HG02678 (cell line): ENCODE measurements at regions not wholly inside any gene's neighbourhood (a gene's known extent, or its start where the extent isn't known, plus 50 kb on each side); places are given as distances from the start of the nearest gene placed in this dataset.
"Not testable (repeated sequence)": the region's sequence is repeated elsewhere in the genome, so short reads cannot be mapped to it uniquely, and the experiment has no call there.

Source experiments
- ATAC-seq: cut with Tn5 transposase; IDR thresholded peaks from one replicate; pipeline ENCODE4 v1.9.1; 2021; ENCODE audit warnings: mild to moderate bottlenecking, moderate library complexity; ENCODE audit not compliant: unreplicated experiment

GRCh38 chr6:63010962-63011361 lies 200.3 kb upstream of the FKBP1C start:
- not testable (repeated sequence) for ATAC-seq

- ATAC-seq, result no peak
Measured at GRCh38 chr6:63014290-63014689, 197.0 kb upstream of the FKBP1C start.

GRCh38 chr6:63022631-63023030 lies 188.6 kb upstream of the FKBP1C start:
- no peak for ATAC-seq

- no peak for ATAC-seq
Measured at GRCh38 chr6:63023726-63024125, 187.5 kb upstream of the FKBP1C start.

- ATAC-seq, result no peak
Measured at GRCh38 chr6:63049216-63049615, 162.1 kb upstream of the FKBP1C start.

- ATAC-seq, result not testable (repeated sequence)
Measured at GRCh38 chr6:63053206-63053605, 158.1 kb upstream of the FKBP1C start.

- ATAC-seq, result no peak
Measured at GRCh38 chr6:63058601-63059000, 152.7 kb upstream of the FKBP1C start.

- no peak for ATAC-seq
Measured at GRCh38 chr6:63063631-63064271, 147.5 kb upstream of the FKBP1C start.

- ATAC-seq, result peak; percentile 83
Measured at GRCh38 chr6:63066055-63066704, 145.1 kb upstream of the FKBP1C start.

- ATAC-seq, result no peak
Measured at GRCh38 chr6:63094947-63095346, 116.3 kb upstream of the FKBP1C start.

GRCh38 chr6:63097222-63097621 lies 114.0 kb upstream of the FKBP1C start:
- peak; percentile 72 for ATAC-seq

- no peak for ATAC-seq
Measured at GRCh38 chr6:63098789-63099188, 112.5 kb upstream of the FKBP1C start.

- no peak for ATAC-seq
Measured at GRCh38 chr6:63099772-63100459, 111.4 kb upstream of the FKBP1C start.

- peak; percentile 83 for ATAC-seq
Measured at GRCh38 chr6:63114610-63115211, 96.6 kb upstream of the FKBP1C start.

GRCh38 chr6:63121166-63121565 lies 90.1 kb upstream of the FKBP1C start:
- ATAC-seq, result no peak

GRCh38 chr6:63140114-63140513 lies 71.2 kb upstream of the FKBP1C start:
- no peak for ATAC-seq

GRCh38 chr6:63140692-63141318 lies 70.5 kb upstream of the FKBP1C start:
- no peak for ATAC-seq

- ATAC-seq, result no peak
Measured at GRCh38 chr6:63149730-63150129, 61.5 kb upstream of the FKBP1C start.

GRCh38 chr6:63154535-63154934 lies 56.7 kb upstream of the FKBP1C start:
- ATAC-seq, result no peak
